HG03342 (cell line): ENCODE measurements at regions not wholly inside any gene's neighbourhood (a gene's known extent, or its start where the extent isn't known, plus 50 kb on each side); places are given as distances from the start of the nearest gene placed in this dataset.

Experiments
- ATAC-seq: cut with Tn5 transposase; IDR thresholded peaks from one replicate; pipeline ENCODE4 v1.9.1; 2021; ENCODE audit warnings: mild to moderate bottlenecking, moderate library complexity; ENCODE audit not compliant: unreplicated experiment

DNA sequence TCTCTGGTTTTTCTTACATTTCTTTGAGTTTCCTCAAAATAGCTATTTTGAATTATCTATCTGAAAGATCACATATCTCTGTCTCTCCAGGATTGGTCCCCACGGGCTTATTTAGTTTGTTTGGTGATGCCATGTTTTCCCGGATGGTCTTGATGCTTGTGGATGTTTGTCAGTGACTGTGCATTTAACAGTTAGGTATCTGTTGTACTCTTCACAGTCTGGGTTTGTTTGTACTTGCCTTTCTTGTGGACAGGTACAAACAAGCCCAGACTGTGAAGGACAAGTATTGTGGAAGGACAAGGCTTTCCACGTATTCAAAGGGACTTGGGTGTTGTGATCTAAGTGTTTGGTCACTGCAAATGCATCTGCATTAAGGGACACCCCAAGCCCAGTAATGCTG, 49.9 kb upstream of the TOP1 start:
- ATAC-seq: no peak
